Effector CD4-positive, alpha-beta T cell (primary cell): ENCODE measurements at regions not wholly inside any gene's neighbourhood (a gene's known extent, or its start where the extent isn't known, plus 50 kb on each side); places are given as distances from the start of the nearest gene placed in this dataset.

Source experiments
- DNase-seq: peaks from one replicate; pipeline ENCODE4 v3.0.0-alpha.2; 2020

GRCh38 chr2:199019898-199020507 lies 437.7 kb downstream of the SATB2 start:
- no peak for DNase-seq

- DNase-seq, result no peak
Observed at GRCh38 chr2:199018826-199019225, 438.9 kb downstream of the SATB2 start.

GRCh38 chr2:199015072-199015471 lies 442.7 kb downstream of the SATB2 start:
- DNase-seq, result no peak

GRCh38 chr2:199014226-199014625 lies 443.5 kb downstream of the SATB2 start:
- DNase-seq, result no peak

GRCh38 chr2:199011908-199012307 lies 445.8 kb downstream of the SATB2 start:
- DNase-seq, result no peak

- DNase-seq, result no peak
Observed at GRCh38 chr2:198994678-198995077, 463.1 kb downstream of the SATB2 start.

GRCh38 chr2:198991431-198991830 lies 466.3 kb downstream of the SATB2 start:
- DNase-seq, result no peak

GRCh38 chr2:198975779-198976178 lies 482.0 kb downstream of the SATB2 start:
- no peak for DNase-seq

GRCh38 chr2:198973785-198974184 lies 484.0 kb downstream of the SATB2 start:
- DNase-seq, result no peak

- DNase-seq, result no peak
Observed at GRCh38 chr2:198973181-198973580, 484.6 kb downstream of the SATB2 start.

- no peak for DNase-seq
Observed at GRCh38 chr2:198968545-198968944, 489.2 kb downstream of the SATB2 start.

- DNase-seq, result no peak
Observed at GRCh38 chr2:198966269-198966668, 491.5 kb downstream of the SATB2 start.

GRCh38 chr2:198961547-198961946 lies 496.2 kb downstream of the SATB2 start:
- no peak for DNase-seq

- DNase-seq, result no peak
Observed at GRCh38 chr2:198957181-198957580, 500.6 kb downstream of the SATB2 start.

GRCh38 chr2:198953328-198953727 lies 504.4 kb downstream of the SATB2 start:
- no peak for DNase-seq

GRCh38 chr2:198950803-198951202 lies 506.9 kb downstream of the SATB2 start:
- DNase-seq, result no peak

GRCh38 chr2:198945496-198945895 lies 512.2 kb downstream of the SATB2 start:
- no peak for DNase-seq

GRCh38 chr2:198930170-198930569 lies 527.6 kb downstream of the SATB2 start:
- DNase-seq, result no peak

- no peak for DNase-seq
Observed at GRCh38 chr2:198928026-198928425, 529.7 kb downstream of the SATB2 start.

- DNase-seq, result no peak
Observed at GRCh38 chr2:198917926-198918720, 539.6 kb downstream of the SATB2 start.

GRCh38 chr2:198917275-198917674 lies 540.5 kb downstream of the SATB2 start:
- DNase-seq, result no peak

GRCh38 chr2:198916548-198917080 lies 541.1 kb downstream of the SATB2 start:
- no peak for DNase-seq

GRCh38 chr2:198913394-198914152 lies 544.2 kb downstream of the SATB2 start:
- DNase-seq, result no peak
